GM12878 (cell line): ENCODE measurements at regions not wholly inside any gene's neighbourhood (a gene's known extent, or its start where the extent isn't known, plus 50 kb on each side); places are given as distances from the start of the nearest gene placed in this dataset.

ENCODE experiments used
- ATAC-seq: fragments of 200-7000 bp; cut with Tn5 transposase; 3 replicates; pipeline ENCODE4 v1.9.1; 2020; ENCODE audit warnings: mild to moderate bottlenecking, moderate library complexity
- BruUV-seq: library from RNA; stranded (reverse); fragments of 400-500 nt; replicated peaks from 2 replicates; lab custom pipeline; 2021; lab: Mats Ljungman, UMichigan
- CTCF ChIA-PET: fragments of 300-600 bp; sonication (Branson Sonifier 250); formaldehyde crosslinking; extraction: SDS; loops from one replicate; lab custom pipeline; 2021; ENCODE audit warnings: inconsistent platforms; lab: Yijun Ruan, JAX
- POLR2A ChIA-PET: fragments of 350-600 bp; formaldehyde crosslinking; extraction: SDS; loops from one replicate; lab custom pipeline; 2021; ENCODE audit warnings: inconsistent platforms; lab: Charles Lee
- RAD21 ChIA-PET: fragments of 300-600 bp; sonication (Branson Sonifier 250); formaldehyde crosslinking; loops from one replicate; lab custom pipeline; 2023; ENCODE audit warnings: antibody characterized with exemption; ENCODE audit not compliant: unreplicated experiment; lab: Charles Lee
- SMC1A ChIA-PET: fragments of 300-600 bp; sonication (Branson Sonifier 250); formaldehyde crosslinking; loops from one replicate; lab custom pipeline; 2023; ENCODE audit not compliant: unreplicated experiment, uncharacterized antibody; lab: Charles Lee
- DNase-seq: peaks from one replicate; pipeline ENCODE4 v3.0.0-alpha.2; 2011; ENCODE audit warnings: low read depth, low spot score
- FAIRE-seq: peaks from 3 replicates; lab custom pipeline; 2011; peaks lifted over from hg19 to GRCh38; lab: Jason Lieb, UNC
- H2AFZ ChIP-seq: 2 replicates; pipeline ENCODE4 v1.6.0; 2011; ENCODE audit warnings: low read depth, low read length, control low read depth; ENCODE audit not compliant: control insufficient read depth
- H3K27ac ChIP-seq: 2 replicates; pipeline ENCODE4 v1.5.1; 2011; ENCODE audit warnings: control low read depth; ENCODE audit not compliant: control insufficient read depth, insufficient read depth
- H3K27me3 ChIP-seq, 2 experiments: replicated peaks in 1 of 2; 2 replicates each; pipeline versions ENCODE4 v1.6.0 to v1.6.1; 2011; ENCODE audit warnings: low read length in 1 of 2; ENCODE audit not compliant: control insufficient read depth in 2 of 2, insufficient read depth in 2 of 2
- H3K36me3 ChIP-seq, 2 experiments: 2 replicates each; pipeline ENCODE4 v1.5.1; 2011; ENCODE audit warnings: low read length in 1 of 2; ENCODE audit not compliant: control insufficient read depth in 2 of 2, insufficient read depth in 2 of 2
- H3K4me1 ChIP-seq: 2 replicates; pipeline ENCODE4 v1.6.1; 2011; ENCODE audit warnings: mild to moderate bottlenecking, low read length, moderate library complexity, mixed read lengths; ENCODE audit not compliant: control insufficient read depth, insufficient read depth
- H3K4me2 ChIP-seq: 2 replicates; pipeline ENCODE4 v1.6.0; 2011; ENCODE audit warnings: control low read depth; ENCODE audit not compliant: control insufficient read depth, insufficient read depth
- H3K4me3 ChIP-seq: fragments of 200-600 bp; sonication (generic); 2 replicates; pipeline ENCODE4 v1.5.1; 2016
- H3K79me2 ChIP-seq: 2 replicates; pipeline ENCODE4 v1.6.0; 2011; ENCODE audit warnings: low read length; ENCODE audit not compliant: control insufficient read depth, insufficient read depth
- H3K9ac ChIP-seq: 2 replicates; pipeline ENCODE4 v1.8.0; 2011; ENCODE audit warnings: low read length, control low read depth, mixed read lengths; ENCODE audit not compliant: control insufficient read depth, insufficient read depth
- H3K9me3 ChIP-seq: replicated peaks from 3 replicates; pipeline ENCODE4 v1.5.1; 2011; ENCODE audit warnings: mild to moderate bottlenecking, low read length; ENCODE audit not compliant: control insufficient read depth, insufficient read depth
- H4K20me1 ChIP-seq: 2 replicates; pipeline ENCODE4 v1.6.0; 2011; ENCODE audit not compliant: control insufficient read depth, insufficient read depth
- EED ChIP-seq: sonication (generic); IDR thresholded peaks from 2 replicates; pipeline ENCODE4 v1.6.1; 2016; ENCODE audit warnings: antibody characterized with exemption, low read depth
- EP300 ChIP-seq, 2 experiments: fragments of 150-350 bp in 1 of 2; IDR thresholded peaks; 2 replicates each; pipeline ENCODE4 v1.6.1; 2011 to 2012; ENCODE audit warnings: low read depth in 2 of 2, low read length in 2 of 2, borderline replicate concordance in 1 of 2, improper control_type of control experiment in 1 of 2, inconsistent platforms in 1 of 2; ENCODE audit not compliant: control insufficient read depth in 1 of 2
- EZH2 ChIP-seq: IDR thresholded peaks from 2 replicates; pipeline ENCODE4 v1.6.1; 2012; ENCODE audit warnings: low read depth, mild to moderate bottlenecking, control low read depth, inconsistent platforms, low read length, borderline replicate concordance; ENCODE audit not compliant: control insufficient read depth
- LARP7 ChIP-seq: fragments of 450-650 bp; IDR thresholded peaks from 2 replicates; pipeline ENCODE4 v1.6.1; 2017; ENCODE audit warnings: mild to moderate bottlenecking
- MTA3 ChIP-seq: IDR thresholded peaks from 2 replicates; pipeline ENCODE4 v1.6.1; 2012; ENCODE audit warnings: low read length, inconsistent platforms, borderline replicate concordance
- PAX5 ChIP-seq: IDR thresholded peaks from 2 replicates; pipeline ENCODE4 v1.6.1; 2011; ENCODE audit warnings: low read depth, low read length, borderline replicate concordance
- PAX8 ChIP-seq: fragments of 450-650 bp; IDR thresholded peaks from 2 replicates; pipeline ENCODE4 v1.6.1; 2017; ENCODE audit warnings: mild to moderate bottlenecking, moderate library complexity
- PML ChIP-seq: IDR thresholded peaks from 2 replicates; pipeline ENCODE4 v1.6.1; 2012; ENCODE audit warnings: low read length, inconsistent platforms
- POLR2AphosphoS2 ChIP-seq: IDR thresholded peaks from 2 replicates; pipeline ENCODE4 v1.6.1; 2011; ENCODE audit warnings: low read depth, mild to moderate bottlenecking, low read length, improper control_type of control experiment, moderate library complexity
- RB1 ChIP-seq: fragments of 450-650 bp; formaldehyde crosslinking; IDR thresholded peaks from 2 replicates; pipeline ENCODE4 v1.6.1; 2017; ENCODE audit warnings: mild to moderate bottlenecking, borderline replicate concordance
- RFX5 ChIP-seq: IDR thresholded peaks from 2 replicates; pipeline ENCODE4 v1.6.1; 2011; ENCODE audit warnings: low read depth, low read length, improper control_type of control experiment
- SKIL ChIP-seq: fragments of 450-650 bp; IDR thresholded peaks from 2 replicates; pipeline ENCODE4 v1.6.1; 2017; ENCODE audit warnings: mild to moderate bottlenecking, low read depth, inconsistent platforms; ENCODE audit not compliant: poor library complexity, severe bottlenecking
- TAF1 ChIP-seq: IDR thresholded peaks from 2 replicates; pipeline ENCODE4 v1.6.1; 2011; ENCODE audit warnings: mild to moderate bottlenecking, low read depth, low read length, borderline replicate concordance
- ZBTB4 ChIP-seq: fragments of 450-650 bp; formaldehyde crosslinking; IDR thresholded peaks from 2 replicates; pipeline ENCODE4 v1.4.0; 2022; ENCODE audit warnings: mild to moderate bottlenecking, moderate library complexity
- ZNF274 ChIP-seq: IDR thresholded peaks from one replicate; pipeline ENCODE4 v1.8.0; 2011; ENCODE audit not compliant: insufficient read length, insufficient read depth
- ZNF687 ChIP-seq: fragments of 450-650 bp; IDR thresholded peaks from 2 replicates; pipeline ENCODE4 v1.6.1; 2017; ENCODE audit warnings: mild to moderate bottlenecking, moderate library complexity
- WGBS: methylation state at CpG from one replicate; pipeline ENCODE4 v1.1.6; 2016; ENCODE audit warnings: low lambda C conversion rate; ENCODE audit not compliant: insufficient replicate concordance, insufficient coverage; ENCODE audit errors: missing lambda C conversion rate; 5-methylcytosine and 5-hydroxymethylcytosine counted together
- in situ Hi-C: fragments of 300-500 bp; cut with MboI; formaldehyde crosslinking; loops from 9 replicates; pipeline ENCODE4 v1.14.3; 2018; ENCODE audit warnings: mixed read lengths
- intact Hi-C: fragments of 100-400 bp; cut with micrococcal nuclease; formaldehyde crosslinking; loops from one replicate; pipeline ENCODE4 v1.14.2; 2022; ENCODE audit not compliant: unreplicated experiment

GRCh38 chr14:81679226-81679625, 145.6 kb upstream of the SEL1L start (continued):
- TF ChIP-seq MTA3 (no peak), SKIL (no peak), ZBTB4 (CRISPR knock-in tag) (no peak), PAX5 (no peak), TAF1 (no peak), EED (no peak), PAX8 (no peak)

GRCh38 chr14:81681541-81681940, 147.9 kb upstream of the SEL1L start:
- no peaks in the 10 kb centered on the region for H3K27me3 ChIP-seq
- POLR2A ChIA-PET: interaction anchor here (0.9 kb wide), 1 partner anchor 9 kb away, joined by 3 read pairs; no protein-coding TSS in a partner anchor
- TF ChIP-seq LARP7 (no peak), RFX5 (no peak), RB1 (no peak), PML (no peak), EP300 (IDR thresholded peaks at IDR 0.05; ENCODE audit: borderline replicate concordance in 1 of 2, control insufficient read depth in 1 of 2, low read depth in 2 of 2, low read length in 2 of 2) (no peak), ZNF274 (no peak), EZH2 (no peak), ZNF687 (no peak), POLR2AphosphoS2 (no peak)

More at GRCh38 chr14:81681541-81681940, 147.9 kb upstream of the SEL1L start:
- DNase-seq (no peak), FAIRE-seq (no peak), ATAC-seq (no peak)
- no peaks in the 10 kb centered on the region for H3K9me3 ChIP-seq
- H3K79me2 ChIP-seq: no peaks in the 10 kb centered on the region
- no peaks in the 10 kb centered on the region for H3K36me3 ChIP-seq
- H3K4me1 ChIP-seq: no peaks in the 10 kb centered on the region
- no TSS peak for BruUV-seq
- ChIA-PET CTCF (no interaction called here), RAD21 (no interaction called here), SMC1A (no interaction called here)
- H3K4me3 ChIP-seq: no peak overlapping the region
- no peaks in the 10 kb centered on the region for H4K20me1 ChIP-seq
- WGBS: 1% methylated on average over 3 of the region's 3 CpGs
- H3K9ac ChIP-seq: no peak overlapping the region
- in situ Hi-C loops: no loop called here
- H3K27ac ChIP-seq: no peak overlapping the region
- intact Hi-C loops: no loop called here
- H3K4me2 ChIP-seq: no peak overlapping the region
- no peak overlapping the region for H2AFZ ChIP-seq
